Skeletal muscle satellite cell (primary cell): ENCODE measurements at regions not wholly inside any gene's neighbourhood (a gene's known extent, or its start where the extent isn't known, plus 50 kb on each side); places are given as distances from the start of the nearest gene placed in this dataset.

Source experiments
- H3K27me3 ChIP-seq: 2 replicates; pipeline ENCODE4 v1.7.0; 2013; ENCODE audit warnings: low read length; ENCODE audit not compliant: control insufficient read depth, insufficient read depth
- H3K36me3 ChIP-seq: 2 replicates; pipeline ENCODE4 v1.7.0; 2013; ENCODE audit warnings: mild to moderate bottlenecking, control low read depth, low read length; ENCODE audit not compliant: insufficient read depth
- H3K4me1 ChIP-seq: 2 replicates; pipeline ENCODE4 v1.7.0; 2013; ENCODE audit warnings: low read length; ENCODE audit not compliant: control insufficient read depth, insufficient read depth
- H3K4me2 ChIP-seq: 2 replicates; pipeline ENCODE4 v1.7.0; 2013; ENCODE audit warnings: mild to moderate bottlenecking, low read length
- H3K4me3 ChIP-seq: 2 replicates; pipeline ENCODE4 v1.7.0; 2013; ENCODE audit warnings: low read length
- H3K9ac ChIP-seq: 2 replicates; pipeline ENCODE4 v1.7.0; 2013; ENCODE audit warnings: mild to moderate bottlenecking, low read depth, low read length, moderate library complexity
- H3K9me3 ChIP-seq: replicated peaks from 2 replicates; pipeline ENCODE4 v1.7.0; 2013; ENCODE audit warnings: mild to moderate bottlenecking, control low read depth, low read length

GRCh38 chr7:25839084-25839769 is 312.8 kb upstream of the NFE2L3 start:
- no peak overlapping the region for H3K4me2 ChIP-seq
- H3K4me3 ChIP-seq = no peak overlapping the region
- H3K4me1 ChIP-seq = peaks cover 9% of the 10 kb centered on the region
- no peaks in the 10 kb centered on the region for H3K27me3 ChIP-seq
- no peak overlapping the region for H3K9ac ChIP-seq
- H3K9me3 ChIP-seq = no peaks in the 10 kb centered on the region
- no peaks in the 10 kb centered on the region for H3K36me3 ChIP-seq

- H3K4me1 ChIP-seq = peaks cover 9% of the 10 kb centered on the region
- no peak overlapping the region for H3K4me3 ChIP-seq
- H3K36me3 ChIP-seq = no peaks in the 10 kb centered on the region
- H3K9me3 ChIP-seq = no peaks in the 10 kb centered on the region
- no peak overlapping the region for H3K9ac ChIP-seq
- no peaks in the 10 kb centered on the region for H3K27me3 ChIP-seq
- H3K4me2 ChIP-seq = no peak overlapping the region
Measured at GRCh38 chr7:25840209-25840792, 311.7 kb upstream of the NFE2L3 start.

- H3K4me3 ChIP-seq = no peak overlapping the region
- no peak overlapping the region for H3K9ac ChIP-seq
- H3K27me3 ChIP-seq = no peaks in the 10 kb centered on the region
- H3K9me3 ChIP-seq = no peaks in the 10 kb centered on the region
- peaks cover 13% of the 10 kb centered on the region for H3K4me1 ChIP-seq
- no peaks in the 10 kb centered on the region for H3K36me3 ChIP-seq
- no peak overlapping the region for H3K4me2 ChIP-seq
Measured at GRCh38 chr7:25841575-25841974, 310.4 kb upstream of the NFE2L3 start.

- Histone ChIP-seq H3K27me3 (no peaks in the 10 kb centered on the region), H3K9ac (no peak overlapping the region), H3K9me3 (no peaks in the 10 kb centered on the region), H3K36me3 (no peaks in the 10 kb centered on the region), H3K4me2 (no peak overlapping the region), H3K4me1 (peaks cover 19% of the 10 kb centered on the region), H3K4me3 (no peak overlapping the region)
Measured at GRCh38 chr7:25842201-25842733, 309.7 kb upstream of the NFE2L3 start.

GRCh38 chr7:25843467-25843866 is 308.5 kb upstream of the NFE2L3 start:
- H3K9ac ChIP-seq = no peak overlapping the region
- H3K4me1 ChIP-seq = peaks cover 31% of the 10 kb centered on the region
- no peaks in the 10 kb centered on the region for H3K9me3 ChIP-seq
- H3K27me3 ChIP-seq = no peaks in the 10 kb centered on the region
- no peaks in the 10 kb centered on the region for H3K36me3 ChIP-seq
- no peak overlapping the region for H3K4me3 ChIP-seq
- no peak overlapping the region for H3K4me2 ChIP-seq

GRCh38 chr7:25844102-25844870 is 307.7 kb upstream of the NFE2L3 start:
- no peak overlapping the region for H3K9ac ChIP-seq

GRCh38 chr7:25845464-25845863 is 306.5 kb upstream of the NFE2L3 start:
- peaks cover 47% of the 10 kb centered on the region for H3K4me1 ChIP-seq
- H3K36me3 ChIP-seq = no peaks in the 10 kb centered on the region
- no peak overlapping the region for H3K4me3 ChIP-seq
- no peak overlapping the region for H3K9ac ChIP-seq
- no peaks in the 10 kb centered on the region for H3K9me3 ChIP-seq
- H3K27me3 ChIP-seq = no peaks in the 10 kb centered on the region
- no peak overlapping the region for H3K4me2 ChIP-seq

More at GRCh38 chr7:25844102-25844870, 307.7 kb upstream of the NFE2L3 start:
- Histone ChIP-seq H3K36me3 (no peaks in the 10 kb centered on the region), H3K4me1 (peaks cover 40% of the 10 kb centered on the region), H3K9me3 (no peaks in the 10 kb centered on the region), H3K27me3 (no peaks in the 10 kb centered on the region), H3K4me2 (no peak overlapping the region), H3K4me3 (no peak overlapping the region)

- peaks cover 53% of the 10 kb centered on the region for H3K4me1 ChIP-seq
- H3K9ac ChIP-seq = peak overlapping the region; percentile 12
- peak overlapping the region; percentile 21 for H3K4me3 ChIP-seq
- H3K4me2 ChIP-seq = peak overlapping the region; percentile 56
- H3K36me3 ChIP-seq = no peaks in the 10 kb centered on the region
- no peaks in the 10 kb centered on the region for H3K9me3 ChIP-seq
- no peaks in the 10 kb centered on the region for H3K27me3 ChIP-seq
Measured at GRCh38 chr7:25846722-25847121, 305.3 kb upstream of the NFE2L3 start.

GRCh38 chr7:25847336-25848070 is 304.5 kb upstream of the NFE2L3 start:
- Histone ChIP-seq H3K27me3 (no peaks in the 10 kb centered on the region), H3K4me2 (peak overlapping the region; percentile 56)

GRCh38 chr7:25849500-25850184 is 302.4 kb upstream of the NFE2L3 start:
- peak overlapping the region; percentile 76 for H3K9ac ChIP-seq
- H3K4me1 ChIP-seq = peaks cover 45% of the 10 kb centered on the region
- peak overlapping the region; percentile 84 for H3K4me2 ChIP-seq
- no peaks in the 10 kb centered on the region for H3K9me3 ChIP-seq
- H3K4me3 ChIP-seq = peak overlapping the region; percentile 40
- no peaks in the 10 kb centered on the region for H3K36me3 ChIP-seq
- H3K27me3 ChIP-seq = no peaks in the 10 kb centered on the region

More at GRCh38 chr7:25847336-25848070, 304.5 kb upstream of the NFE2L3 start:
- peaks cover 53% of the 10 kb centered on the region for H3K4me1 ChIP-seq
- peak overlapping the region; percentile 35 for H3K9ac ChIP-seq
- no peaks in the 10 kb centered on the region for H3K36me3 ChIP-seq
- no peaks in the 10 kb centered on the region for H3K9me3 ChIP-seq
- H3K4me3 ChIP-seq = peak overlapping the region; percentile 21
